ENCODE measurements at regions not wholly inside any gene's neighbourhood (a gene's known extent, or its start where the extent isn't known, plus 50 kb on each side); places are given as distances from the start of the nearest gene placed in this dataset.

- H3K14ac ChIP-seq (ENCODE audit: low read length), result no peak overlapping the region
- H3K4me1 ChIP-seq (ENCODE audit: control insufficient read depth in 1 of 2, insufficient read depth in 2 of 2, low read length in 2 of 2), result no peaks in the 10 kb centered on the region
- no peak overlapping the region for H3K18ac ChIP-seq (ENCODE audit: low read length)
- no peak overlapping the region for H3K4ac ChIP-seq (ENCODE audit: low read depth, low read length)
- H3K36me3 ChIP-seq (ENCODE audit: control insufficient read depth in 1 of 2, insufficient read depth in 2 of 2, low read length in 2 of 2), result no peaks in the 10 kb centered on the region
- no peak for DNase-seq
- no peak overlapping the region for H3K27ac ChIP-seq (ENCODE audit: low read depth, low read length)
- WGBS (ENCODE audit: extremely low coverage, insufficient coverage, insufficient read length), result no CpG with 5 or more reads among the region's 1 CpG
- H2BK5ac ChIP-seq (ENCODE audit: low read depth, low read length, poor library complexity), result no peak overlapping the region
- no peak overlapping the region for H2AK5ac ChIP-seq (ENCODE audit: low read length)
- H3K4me2 ChIP-seq (ENCODE audit: low read length), result no peak overlapping the region
- no peak overlapping the region for H3K4me3 ChIP-seq (ENCODE audit: low read depth, low read length)
- H2BK120ac ChIP-seq (ENCODE audit: insufficient read depth, low read length, poor library complexity), result no peak overlapping the region
- H3K9ac ChIP-seq (ENCODE audit: low read length), result no peak overlapping the region
- no peak overlapping the region for H2AFZ ChIP-seq (ENCODE audit: insufficient read depth, low read length, poor library complexity)
- no peak overlapping the region for H2BK12ac ChIP-seq (ENCODE audit: low read length)
- no peak overlapping the region for H4K91ac ChIP-seq (ENCODE audit: low read depth, low read length)
- no peaks in the 10 kb centered on the region for H3K79me2 ChIP-seq (ENCODE audit: control insufficient read depth, insufficient read depth, low read length, poor library complexity)
- no peaks in the 10 kb centered on the region for H3K27me3 ChIP-seq (ENCODE audit: insufficient read depth, low read length)
- H3K23ac ChIP-seq (ENCODE audit: low read length), result no peak overlapping the region
- H3K79me1 ChIP-seq (ENCODE audit: low read length), result no peaks in the 10 kb centered on the region
- H3K9me3 ChIP-seq (ENCODE audit: insufficient read depth, low read depth, low read length), result no peaks in the 10 kb centered on the region
- no peak overlapping the region for H4K12ac ChIP-seq (ENCODE audit: low read depth, low read length)
- H4K8ac ChIP-seq (ENCODE audit: low read depth, low read length), result no peak overlapping the region
Measured at GRCh38 chr4:19135895-19136633, 1114.5 kb upstream of the LCORL start.

GRCh38 chr4:19134685-19135084 lies 1113.1 kb upstream of the LCORL start:
- Histone ChIP-seq H3K14ac (ENCODE audit: low read length) (no peak overlapping the region), H3K9me3 (ENCODE audit: insufficient read depth, low read depth, low read length) (no peaks in the 10 kb centered on the region)

GRCh38 chr4:19133315-19133714 lies 1111.8 kb upstream of the LCORL start:
- no peaks in the 10 kb centered on the region for H3K36me3 ChIP-seq (ENCODE audit: control insufficient read depth in 1 of 2, insufficient read depth in 2 of 2, low read length in 2 of 2)
- H2BK120ac ChIP-seq (ENCODE audit: insufficient read depth, low read length, poor library complexity), result no peak overlapping the region
- no peak overlapping the region for H4K91ac ChIP-seq (ENCODE audit: low read depth, low read length)
- H3K23ac ChIP-seq (ENCODE audit: low read length), result no peak overlapping the region
- H2BK12ac ChIP-seq (ENCODE audit: low read length), result no peak overlapping the region
- WGBS (ENCODE audit: extremely low coverage, insufficient coverage, insufficient read length), result no CpG with 5 or more reads among the region's 1 CpG
- no peaks in the 10 kb centered on the region for H3K9me3 ChIP-seq (ENCODE audit: insufficient read depth, low read depth, low read length)
- no peak overlapping the region for H3K14ac ChIP-seq (ENCODE audit: low read length)
- H3K4me1 ChIP-seq (ENCODE audit: control insufficient read depth in 1 of 2, insufficient read depth in 2 of 2, low read length in 2 of 2), result no peaks in the 10 kb centered on the region
- no peak overlapping the region for H3K27ac ChIP-seq (ENCODE audit: low read depth, low read length)
- H3K9ac ChIP-seq (ENCODE audit: low read length), result no peak overlapping the region
- DNase-seq, result no peak
- H3K4me3 ChIP-seq (ENCODE audit: low read depth, low read length), result no peak overlapping the region
- no peak overlapping the region for H4K12ac ChIP-seq (ENCODE audit: low read depth, low read length)
- no peaks in the 10 kb centered on the region for H3K79me1 ChIP-seq (ENCODE audit: low read length)
- no peak overlapping the region for H4K8ac ChIP-seq (ENCODE audit: low read depth, low read length)
- no peak overlapping the region for H3K4me2 ChIP-seq (ENCODE audit: low read length)
- no peak overlapping the region for H2BK5ac ChIP-seq (ENCODE audit: low read depth, low read length, poor library complexity)
- no peak overlapping the region for H2AFZ ChIP-seq (ENCODE audit: insufficient read depth, low read length, poor library complexity)
- H2AK5ac ChIP-seq (ENCODE audit: low read length), result no peak overlapping the region
- no peaks in the 10 kb centered on the region for H3K79me2 ChIP-seq (ENCODE audit: control insufficient read depth, insufficient read depth, low read length, poor library complexity)
- H3K27me3 ChIP-seq (ENCODE audit: insufficient read depth, low read length), result no peaks in the 10 kb centered on the region
- no peak overlapping the region for H3K18ac ChIP-seq (ENCODE audit: low read length)
- no peak overlapping the region for H3K4ac ChIP-seq (ENCODE audit: low read depth, low read length)

More at GRCh38 chr4:19134685-19135084, 1113.1 kb upstream of the LCORL start:
- H3K4me3 ChIP-seq (ENCODE audit: low read depth, low read length), result no peak overlapping the region
- no peaks in the 10 kb centered on the region for H3K27me3 ChIP-seq (ENCODE audit: insufficient read depth, low read length)
- H4K8ac ChIP-seq (ENCODE audit: low read depth, low read length), result no peak overlapping the region
- H3K4me1 ChIP-seq (ENCODE audit: control insufficient read depth in 1 of 2, insufficient read depth in 2 of 2, low read length in 2 of 2), result no peaks in the 10 kb centered on the region
- H3K27ac ChIP-seq (ENCODE audit: low read depth, low read length), result no peak overlapping the region
- H2BK12ac ChIP-seq (ENCODE audit: low read length), result no peak overlapping the region
- no peak overlapping the region for H3K4me2 ChIP-seq (ENCODE audit: low read length)
- H4K12ac ChIP-seq (ENCODE audit: low read depth, low read length), result no peak overlapping the region
- H2AK5ac ChIP-seq (ENCODE audit: low read length), result no peak overlapping the region
- H3K18ac ChIP-seq (ENCODE audit: low read length), result no peak overlapping the region
- no peaks in the 10 kb centered on the region for H3K36me3 ChIP-seq (ENCODE audit: control insufficient read depth in 1 of 2, insufficient read depth in 2 of 2, low read length in 2 of 2)
- no peak overlapping the region for H4K91ac ChIP-seq (ENCODE audit: low read depth, low read length)
- no peak overlapping the region for H3K4ac ChIP-seq (ENCODE audit: low read depth, low read length)
- no peak for DNase-seq
- H2AFZ ChIP-seq (ENCODE audit: insufficient read depth, low read length, poor library complexity), result no peak overlapping the region
- H3K9ac ChIP-seq (ENCODE audit: low read length), result no peak overlapping the region
- H3K79me2 ChIP-seq (ENCODE audit: control insufficient read depth, insufficient read depth, low read length, poor library complexity), result no peaks in the 10 kb centered on the region
- H2BK5ac ChIP-seq (ENCODE audit: low read depth, low read length, poor library complexity), result no peak overlapping the region
- H2BK120ac ChIP-seq (ENCODE audit: insufficient read depth, low read length, poor library complexity), result no peak overlapping the region
- no peak overlapping the region for H3K23ac ChIP-seq (ENCODE audit: low read length)
- no peaks in the 10 kb centered on the region for H3K79me1 ChIP-seq (ENCODE audit: low read length)
- WGBS (ENCODE audit: extremely low coverage, insufficient coverage, insufficient read length), result no CpG with 5 or more reads among the region's 3 CpGs

- Histone ChIP-seq H3K79me1 (ENCODE audit: low read length) (no peaks in the 10 kb centered on the region), H3K36me3 (ENCODE audit: control insufficient read depth in 1 of 2, insufficient read depth in 2 of 2, low read length in 2 of 2) (no peaks in the 10 kb centered on the region), H3K9me3 (ENCODE audit: insufficient read depth, low read depth, low read length) (no peaks in the 10 kb centered on the region), H2AK5ac (ENCODE audit: low read length) (no peak overlapping the region), H2BK12ac (ENCODE audit: low read length) (no peak overlapping the region), H3K4me3 (ENCODE audit: low read depth, low read length) (no peak overlapping the region), H4K8ac (ENCODE audit: low read depth, low read length) (no peak overlapping the region), H3K4me2 (ENCODE audit: low read length) (no peak overlapping the region), H3K14ac (ENCODE audit: low read length) (no peak overlapping the region), H3K4ac (ENCODE audit: low read depth, low read length) (no peak overlapping the region), H3K79me2 (ENCODE audit: control insufficient read depth, insufficient read depth, low read length, poor library complexity) (no peaks in the 10 kb centered on the region), H3K18ac (ENCODE audit: low read length) (no peak overlapping the region), H3K27ac (ENCODE audit: low read depth, low read length) (no peak overlapping the region), H4K12ac (ENCODE audit: low read depth, low read length) (no peak overlapping the region), H2BK120ac (ENCODE audit: insufficient read depth, low read length, poor library complexity) (no peak overlapping the region), H3K4me1 (ENCODE audit: control insufficient read depth in 1 of 2, insufficient read depth in 2 of 2, low read length in 2 of 2) (no peaks in the 10 kb centered on the region), H3K9ac (ENCODE audit: low read length) (no peak overlapping the region), H3K23ac (ENCODE audit: low read length) (no peak overlapping the region), H4K91ac (ENCODE audit: low read depth, low read length) (no peak overlapping the region), H2BK5ac (ENCODE audit: low read depth, low read length, poor library complexity) (no peak overlapping the region), H3K27me3 (ENCODE audit: insufficient read depth, low read length) (no peaks in the 10 kb centered on the region), H2AFZ (ENCODE audit: insufficient read depth, low read length, poor library complexity) (no peak overlapping the region)
- DNase-seq, result peak in 1 of 2 donors; percentile 6
Measured at GRCh38 chr4:19130866-19131265, 1109.3 kb upstream of the LCORL start.
